ENCODE measurements at regions not wholly inside any gene's neighbourhood (a gene's known extent, or its start where the extent isn't known, plus 50 kb on each side); places are given as distances from the start of the nearest gene placed in this dataset.
"Not testable (repeated sequence)": the region's sequence is repeated elsewhere in the genome, so short reads cannot be mapped to it uniquely, and the experiment has no call there.

DNA sequence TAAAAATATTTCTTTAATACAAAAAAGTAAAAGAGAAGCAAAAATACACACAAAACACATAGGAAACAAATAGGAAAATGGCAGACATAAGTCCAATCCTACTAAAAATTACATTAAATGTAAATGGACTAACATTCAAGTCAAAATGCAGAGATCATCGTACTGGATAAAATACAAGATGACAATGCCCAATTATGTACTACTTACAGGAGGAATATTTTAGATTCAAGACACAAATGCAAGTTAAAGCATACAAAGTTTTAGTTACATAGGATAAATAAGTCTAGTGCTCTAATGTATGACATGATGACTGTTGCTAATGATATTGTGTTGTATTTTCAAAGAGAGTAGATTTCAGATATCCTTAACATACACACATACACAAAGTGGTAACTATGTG is 401.7 kb downstream of the IRX2 start:
- DNase-seq (ENCODE audit: low read depth), result not testable (repeated sequence)

DNA sequence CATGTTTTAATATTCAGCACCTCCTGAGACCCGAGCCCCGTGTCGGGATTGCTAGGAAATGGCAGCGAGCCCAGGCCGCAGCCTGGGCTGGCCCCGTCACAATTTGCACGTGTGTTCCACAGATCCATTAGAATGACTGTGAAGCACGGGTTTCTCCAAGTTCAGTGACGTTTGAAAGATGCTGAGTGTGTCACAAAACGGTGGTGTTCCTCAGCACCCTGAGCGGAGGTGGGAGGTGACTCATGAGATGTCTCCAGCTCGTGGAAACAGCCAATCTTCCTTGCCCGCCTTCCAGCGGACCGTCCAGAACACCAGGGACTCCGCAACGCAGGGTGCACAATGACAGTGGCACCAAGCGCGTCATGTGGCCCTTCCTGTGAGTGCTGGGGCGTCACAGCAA is 412.8 kb downstream of the IRX2 start:
- DNase-seq (ENCODE audit: low read depth), result no peak

DNA sequence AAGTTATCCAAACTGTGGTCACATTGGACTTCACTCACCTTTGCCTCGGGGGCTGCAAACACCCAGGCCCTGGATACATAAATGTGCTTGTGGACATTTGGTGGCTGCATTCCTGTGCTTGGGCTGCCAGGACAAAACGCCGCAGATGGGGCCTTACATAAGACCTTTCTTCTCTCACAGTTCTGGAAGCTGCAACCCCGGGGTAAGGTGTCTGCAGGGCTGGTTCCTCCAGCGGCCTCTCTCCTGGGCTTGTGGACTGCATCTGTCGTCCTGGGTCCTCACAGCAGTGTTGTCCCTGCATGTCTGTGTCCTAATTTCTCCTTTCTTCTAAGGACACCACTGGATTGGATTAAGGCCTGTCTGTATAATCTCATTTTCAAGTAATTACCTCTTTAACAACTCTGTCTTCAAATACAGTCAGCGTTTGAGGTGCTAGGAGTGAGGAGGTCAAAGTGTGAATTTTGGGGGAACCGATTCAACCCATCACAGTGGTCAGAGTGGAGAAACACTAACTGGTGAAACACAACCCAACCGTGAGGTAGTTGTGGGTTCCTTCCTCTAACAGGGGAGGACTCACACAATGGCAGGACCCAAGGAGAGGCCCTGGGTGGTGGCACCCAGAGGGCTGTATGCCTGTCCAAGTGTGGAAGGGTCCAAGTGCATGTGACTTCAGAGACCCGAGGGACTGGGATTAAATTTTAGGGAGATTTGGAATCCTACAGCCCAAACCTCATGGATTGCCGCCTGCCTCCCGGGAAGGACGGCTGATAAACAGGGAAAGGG is 415.6 kb downstream of the IRX2 start:
- DNase-seq (ENCODE audit: low read depth), result no peak

DNA sequence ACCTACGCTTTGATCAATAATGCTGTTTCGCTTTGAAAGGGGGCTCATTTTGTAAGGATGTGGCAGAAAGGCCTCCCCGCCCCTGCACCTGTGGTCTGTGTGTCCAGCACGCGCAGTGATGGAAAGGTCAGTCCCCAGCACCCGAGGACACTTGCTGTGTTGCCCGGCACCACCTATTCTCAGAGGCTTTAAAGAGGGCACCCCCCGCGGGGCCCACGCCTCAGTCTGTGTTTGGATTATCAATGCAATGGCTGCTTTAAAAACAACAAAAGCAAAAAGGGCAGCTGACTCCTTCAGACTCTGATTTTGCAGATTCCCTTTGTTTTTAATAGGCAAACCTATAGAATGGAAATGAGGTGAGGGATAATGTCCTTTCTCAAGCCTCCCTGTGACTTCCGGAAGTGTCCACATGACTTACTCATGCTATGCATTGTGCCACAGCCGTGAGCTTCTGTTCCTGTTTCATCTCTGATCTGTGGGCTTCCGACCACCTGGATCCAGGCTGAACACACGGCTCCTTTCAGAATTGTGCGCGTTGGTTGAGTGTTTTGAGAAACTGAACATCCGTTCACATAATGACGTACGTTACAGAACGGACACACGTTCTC is 416.2 kb downstream of the IRX2 start:
- DNase-seq (ENCODE audit: low read depth), result no peak

DNA sequence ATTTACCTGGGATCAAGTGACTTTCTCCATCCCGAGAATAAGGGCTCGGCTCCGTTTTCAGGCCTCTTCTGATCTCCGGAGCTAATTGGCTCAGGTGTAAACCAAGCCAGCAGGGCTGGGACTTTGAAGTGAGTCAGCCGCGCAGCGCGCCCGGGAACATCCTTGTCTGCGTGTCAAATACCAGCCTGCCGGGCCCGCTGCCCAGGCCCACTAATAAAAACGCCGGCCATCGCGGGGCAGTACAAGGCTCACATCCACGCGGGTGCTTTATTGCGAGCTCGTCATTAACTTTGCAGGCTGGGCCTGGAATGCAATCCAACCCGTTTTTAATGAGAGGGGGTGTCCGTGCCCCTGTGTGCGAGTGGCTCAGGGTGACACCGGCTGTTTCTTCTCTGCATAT is 416.8 kb downstream of the IRX2 start:
- no peak for DNase-seq (ENCODE audit: low read depth)

DNA sequence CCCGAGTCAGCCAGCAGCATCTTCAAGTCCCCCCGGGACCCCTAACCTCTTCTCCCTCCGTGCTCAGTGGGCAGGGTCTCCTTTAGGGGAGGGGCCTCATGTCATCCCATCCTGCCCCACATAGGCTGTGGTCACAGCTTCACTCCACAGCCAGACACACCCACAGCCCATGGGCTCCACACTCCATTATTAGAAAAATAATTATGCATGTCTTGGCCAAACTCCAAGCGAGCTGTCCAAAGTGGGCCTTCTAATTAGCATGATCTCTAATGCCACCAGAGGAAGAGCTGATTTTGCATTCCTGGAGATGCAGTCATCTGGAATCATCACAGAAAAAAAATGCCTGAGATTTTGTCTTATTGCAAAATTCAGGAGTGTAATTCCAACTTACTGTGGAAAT is 418.2 kb downstream of the IRX2 start:
- no peak for DNase-seq (ENCODE audit: low read depth)

DNA sequence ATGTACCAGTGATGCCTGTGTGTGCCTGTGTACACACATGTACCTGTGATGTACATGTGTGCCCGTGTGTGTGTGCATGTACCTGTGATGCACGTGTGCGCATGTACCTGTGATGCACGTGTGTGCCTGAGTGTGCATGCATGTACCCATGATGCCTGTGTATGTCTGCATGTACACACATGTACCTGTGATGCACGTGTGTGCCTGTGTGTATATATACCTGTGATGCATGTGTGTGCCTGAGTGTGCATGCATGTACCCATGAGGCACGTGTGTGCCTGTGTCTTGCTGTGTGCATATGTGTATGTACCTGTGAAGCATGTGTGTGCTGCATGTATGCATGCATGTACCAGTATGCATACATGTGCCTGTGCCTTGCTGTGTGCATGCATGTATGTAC is 419.0 kb downstream of the IRX2 start:
- no peak for DNase-seq (ENCODE audit: low read depth)

DNA sequence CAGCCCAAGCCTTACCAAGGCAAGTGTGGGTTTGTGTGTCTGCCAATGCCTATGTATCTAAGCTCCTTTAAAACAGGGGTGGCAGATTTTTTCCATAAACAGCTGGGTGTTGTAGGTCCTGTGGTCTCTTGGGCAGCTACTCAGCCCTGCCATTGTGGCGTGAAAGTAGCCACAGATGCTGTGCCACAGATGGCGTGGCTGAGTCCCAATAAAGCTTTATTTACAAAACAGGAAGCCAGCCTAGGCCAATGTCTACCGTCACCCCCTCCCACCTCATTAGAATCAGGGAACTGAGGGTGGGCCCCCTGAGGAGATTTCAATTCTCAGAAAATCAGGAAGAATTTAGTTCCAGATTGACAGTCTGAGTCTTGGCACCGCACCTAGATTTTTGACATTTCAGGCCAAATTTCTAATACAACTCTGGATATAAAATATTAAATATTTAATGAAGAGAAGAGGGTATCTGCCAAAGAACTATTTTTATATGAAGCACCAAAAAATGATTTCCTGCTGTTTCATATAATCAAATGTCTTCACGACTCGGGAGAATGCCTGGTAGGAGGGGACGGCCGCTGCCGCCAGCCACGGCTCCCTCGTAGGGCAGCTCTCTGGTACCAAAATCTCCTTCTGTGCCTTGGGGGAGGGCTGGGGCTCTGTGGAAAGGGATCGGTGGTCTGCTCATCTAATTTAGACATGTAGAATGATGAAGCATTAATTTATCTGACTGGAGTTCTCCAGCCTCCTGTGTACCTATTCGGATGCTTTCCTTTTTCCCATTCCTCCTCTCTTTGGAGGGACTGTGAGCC is 420.9 kb downstream of the IRX2 start:
- DNase-seq (ENCODE audit: low read depth), result no peak

DNA sequence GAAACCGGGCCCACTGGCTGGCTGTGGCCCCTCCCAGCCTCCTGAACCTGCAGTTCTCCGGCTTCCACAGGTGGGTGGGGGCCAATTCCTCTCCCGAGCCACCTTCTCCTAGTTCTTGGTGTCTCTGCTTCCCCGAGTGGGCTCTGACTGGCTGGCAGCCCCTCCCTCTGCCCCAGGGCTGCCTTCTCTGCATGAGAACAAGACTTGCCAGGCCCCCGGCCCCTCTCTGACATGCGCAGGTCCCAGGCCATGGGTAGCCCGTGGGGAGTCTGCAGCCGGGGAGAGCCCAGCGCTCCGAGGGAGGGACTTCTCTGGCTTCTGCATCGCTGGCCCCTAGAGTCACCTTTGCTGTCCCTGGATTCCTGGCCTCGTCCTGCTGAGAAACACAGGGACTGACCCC is 421.7 kb downstream of the IRX2 start:
- no peak for DNase-seq (ENCODE audit: low read depth)

DNA sequence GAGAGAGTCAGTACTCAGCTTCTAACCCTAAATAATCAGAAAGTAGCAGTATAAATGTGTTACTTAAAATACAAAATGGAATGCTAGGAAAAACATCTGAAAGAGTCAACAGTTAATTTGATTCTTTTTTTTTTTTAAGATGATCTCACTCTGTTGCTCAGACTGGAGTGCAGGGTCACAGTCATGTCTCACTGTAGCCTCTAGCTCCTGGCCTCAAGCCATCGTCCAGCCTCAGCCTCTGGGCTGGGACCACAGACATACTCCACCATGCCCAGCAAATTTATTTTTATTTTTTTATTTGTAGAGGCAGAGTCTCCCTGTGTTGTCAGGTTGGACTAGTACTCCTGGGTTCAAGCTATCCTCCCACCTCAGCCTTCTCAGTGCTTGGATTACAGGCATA is 424.9 kb downstream of the IRX2 start:
- DNase-seq (ENCODE audit: low read depth), result no peak

DNA sequence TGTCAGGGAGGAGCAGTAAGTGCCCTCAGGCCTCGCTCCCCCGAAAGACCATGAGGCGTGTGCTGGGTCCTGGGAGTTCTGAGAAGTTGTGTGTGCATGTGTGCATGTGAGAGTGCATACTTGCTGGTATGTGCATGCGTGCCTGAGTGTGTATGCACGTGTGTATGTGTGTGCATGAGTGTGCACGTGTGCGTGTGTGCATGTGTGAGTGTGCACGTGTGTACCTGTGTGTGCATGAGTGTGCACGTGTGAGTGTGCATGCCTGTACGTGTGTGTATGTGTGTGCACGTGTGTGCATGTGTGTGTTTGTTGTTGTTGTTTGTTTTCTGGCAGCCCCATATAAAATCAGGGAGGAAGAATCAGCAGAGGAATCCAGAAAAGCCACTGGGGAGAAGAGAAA is 426.7 kb downstream of the IRX2 start:
- no peak for DNase-seq (ENCODE audit: low read depth)

DNA sequence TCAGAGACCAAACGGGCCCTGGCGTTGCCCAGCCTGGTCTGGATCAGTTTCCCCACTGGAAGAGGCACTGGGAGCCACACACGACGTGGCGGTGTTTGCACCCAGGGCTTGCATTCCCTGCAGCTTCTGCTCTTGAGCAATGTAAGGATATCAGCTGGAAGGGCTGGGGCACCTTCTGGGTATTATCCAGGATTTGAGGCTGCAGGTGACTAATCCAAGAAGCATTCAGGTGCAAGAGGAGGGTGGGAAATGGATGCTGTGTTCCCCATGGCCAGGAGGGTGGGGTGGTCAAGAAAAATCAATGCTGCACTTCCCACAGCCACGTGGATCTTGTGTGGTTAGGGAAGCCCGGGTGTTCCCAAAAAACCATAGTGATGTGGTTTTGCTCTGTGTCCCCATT is 430.9 kb downstream of the IRX2 start:
- no peak for DNase-seq (ENCODE audit: low read depth)

DNA sequence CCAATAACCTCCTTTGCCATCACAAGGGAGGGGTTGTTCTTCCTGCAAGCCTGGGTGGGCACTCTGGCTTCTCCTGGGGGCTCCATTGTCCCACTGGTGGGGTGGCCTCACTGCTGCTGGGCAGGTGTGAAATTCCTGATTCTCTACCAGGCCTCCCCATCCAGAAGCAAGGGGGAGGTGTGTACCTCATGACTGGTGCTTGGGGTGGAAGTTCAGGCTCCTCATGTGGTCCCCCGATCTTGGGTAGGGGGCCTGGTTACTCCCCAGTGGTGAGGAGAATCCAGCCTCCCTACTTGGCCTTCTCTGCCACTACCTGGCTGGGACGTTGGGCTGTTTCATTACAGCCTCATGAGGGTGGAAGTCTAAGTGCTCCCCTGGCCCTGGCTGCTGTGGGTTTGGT is 433.9 kb downstream of the IRX2 start:
- no peak for DNase-seq (ENCODE audit: low read depth)

DNA sequence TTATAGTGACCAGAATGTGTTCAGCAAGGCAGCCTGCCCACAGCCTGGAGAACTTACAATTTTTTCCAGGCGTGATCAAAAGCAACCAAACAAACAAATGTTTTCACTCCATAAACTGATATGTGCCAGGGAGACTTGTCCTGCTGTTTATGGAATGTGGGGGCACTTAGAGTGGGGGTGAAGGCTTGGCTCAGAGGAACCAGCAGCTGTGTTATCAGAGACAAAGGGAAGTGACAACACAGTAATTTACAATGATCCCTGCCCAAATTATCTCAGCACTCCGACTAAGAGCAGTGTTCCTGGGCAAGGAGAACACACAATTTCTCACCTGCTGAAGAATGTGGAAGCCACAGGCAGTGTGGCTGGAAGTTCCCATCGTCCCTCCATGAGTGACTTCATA is 429.1 kb upstream of the IRX4 start:
- DNase-seq (ENCODE audit: low read depth), result no peak

DNA sequence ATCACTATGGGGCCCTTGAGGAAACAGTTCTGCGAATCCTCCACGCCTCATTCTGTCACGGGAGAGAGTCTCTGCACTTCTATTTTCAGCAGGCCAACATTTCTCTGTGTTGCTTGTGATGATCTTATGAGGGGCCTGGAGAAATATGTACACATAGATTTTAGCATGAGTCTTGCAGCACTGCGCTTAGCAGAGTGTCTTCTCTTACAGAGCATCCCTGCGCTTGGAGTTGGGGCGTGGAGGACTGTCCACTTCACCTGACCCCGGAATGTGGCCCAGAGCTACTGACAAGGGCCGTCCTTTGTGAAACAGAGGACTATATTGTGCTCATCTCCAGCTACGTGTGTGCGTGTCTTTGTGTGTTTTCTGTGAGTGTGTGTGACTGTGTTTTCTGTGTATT is 428.2 kb upstream of the IRX4 start:
- DNase-seq (ENCODE audit: low read depth), result no peak

DNA sequence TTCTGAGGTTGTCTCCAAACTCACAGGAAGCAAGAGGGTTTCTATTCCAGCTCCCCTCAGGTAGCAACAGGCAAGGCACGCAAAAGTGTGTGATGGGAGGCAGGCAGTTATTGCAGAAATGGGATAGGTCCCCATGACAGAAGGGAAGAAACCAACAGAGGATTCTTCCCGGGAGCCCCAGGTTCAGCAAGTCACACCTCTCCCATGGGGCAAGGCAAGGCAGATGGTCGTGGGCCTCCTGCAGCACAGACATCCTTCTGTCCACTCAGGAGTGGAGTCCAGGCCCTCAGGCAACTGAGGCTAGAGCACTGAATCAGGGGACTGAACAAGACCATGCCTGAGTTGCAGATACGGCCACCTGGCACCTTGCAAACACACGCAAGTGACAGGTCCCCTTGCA is 424.9 kb upstream of the IRX4 start:
- DNase-seq (ENCODE audit: low read depth), result no peak

DNA sequence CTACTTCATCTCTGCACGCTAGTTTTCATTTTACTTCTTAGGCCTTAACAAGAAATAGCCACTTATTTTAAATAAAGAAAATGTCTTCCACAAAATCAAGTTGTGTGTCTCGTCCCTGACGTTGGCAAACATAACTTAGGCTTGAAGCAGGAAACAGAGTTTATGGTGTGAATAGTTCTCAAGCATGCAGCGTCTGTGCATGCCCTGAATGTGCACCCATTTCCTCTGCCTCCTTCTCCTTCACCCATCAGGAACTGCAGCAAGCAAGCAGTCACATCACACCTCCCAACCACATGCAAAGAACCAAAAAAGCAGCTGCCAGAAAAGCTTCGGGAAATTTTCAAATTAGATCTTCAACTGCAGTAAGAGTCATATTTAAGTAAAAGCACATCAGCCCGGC is 424.0 kb upstream of the IRX4 start:
- no peak for DNase-seq (ENCODE audit: low read depth)

DNA sequence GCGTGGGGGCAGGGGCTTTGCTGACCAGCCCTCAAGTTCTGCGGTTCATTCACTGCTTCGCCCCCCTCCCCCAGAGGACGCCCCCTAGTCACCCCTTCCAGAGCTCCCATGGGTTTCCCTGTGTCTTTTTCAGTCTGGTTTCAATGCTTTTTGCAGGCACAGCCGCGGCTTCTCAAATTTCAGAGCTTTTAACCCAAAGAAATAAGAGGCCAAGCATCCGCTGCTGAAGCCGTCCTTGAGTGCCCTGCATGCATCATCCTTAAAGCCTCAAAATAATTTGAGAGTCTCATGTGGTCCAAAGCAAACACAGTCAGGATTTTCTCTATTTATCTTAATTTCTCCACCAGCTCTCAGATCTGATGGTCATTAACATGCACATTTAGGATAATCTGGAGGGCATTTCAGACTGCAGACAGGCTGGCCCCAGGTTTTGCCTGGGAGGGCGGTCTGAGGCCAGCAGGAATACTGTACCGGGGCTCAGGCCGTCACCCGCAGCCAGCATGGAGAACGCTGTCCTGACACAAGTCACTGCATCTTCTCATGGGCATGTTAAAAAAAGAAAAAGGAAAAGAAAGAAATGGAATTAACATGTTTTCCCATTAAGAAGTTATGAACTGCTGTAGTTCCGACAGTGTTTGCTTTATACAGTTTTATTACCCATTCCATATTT is 420.8 kb upstream of the IRX4 start:
- no peak for DNase-seq (ENCODE audit: low read depth)

DNA sequence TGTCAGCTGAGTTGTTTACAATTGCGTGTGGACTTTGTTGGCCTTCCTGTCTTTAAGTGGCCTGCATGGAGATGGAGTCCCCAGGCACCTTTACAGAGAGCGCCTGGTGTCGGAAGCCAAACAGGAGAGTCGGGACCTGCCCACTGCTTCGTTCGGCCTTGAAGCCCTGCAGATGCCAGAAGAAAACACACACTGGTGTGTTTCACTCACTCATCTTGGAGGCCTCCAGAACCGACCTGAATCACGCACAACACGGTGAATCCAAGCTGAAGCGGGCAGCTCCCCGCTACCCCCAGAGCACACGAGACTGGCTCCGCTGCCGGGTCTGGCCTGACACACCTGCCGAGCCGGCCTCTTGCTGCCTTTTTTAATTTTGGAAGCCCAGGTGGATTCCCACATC is 419.4 kb upstream of the IRX4 start:
- DNase-seq (ENCODE audit: low read depth), result no peak

DNA sequence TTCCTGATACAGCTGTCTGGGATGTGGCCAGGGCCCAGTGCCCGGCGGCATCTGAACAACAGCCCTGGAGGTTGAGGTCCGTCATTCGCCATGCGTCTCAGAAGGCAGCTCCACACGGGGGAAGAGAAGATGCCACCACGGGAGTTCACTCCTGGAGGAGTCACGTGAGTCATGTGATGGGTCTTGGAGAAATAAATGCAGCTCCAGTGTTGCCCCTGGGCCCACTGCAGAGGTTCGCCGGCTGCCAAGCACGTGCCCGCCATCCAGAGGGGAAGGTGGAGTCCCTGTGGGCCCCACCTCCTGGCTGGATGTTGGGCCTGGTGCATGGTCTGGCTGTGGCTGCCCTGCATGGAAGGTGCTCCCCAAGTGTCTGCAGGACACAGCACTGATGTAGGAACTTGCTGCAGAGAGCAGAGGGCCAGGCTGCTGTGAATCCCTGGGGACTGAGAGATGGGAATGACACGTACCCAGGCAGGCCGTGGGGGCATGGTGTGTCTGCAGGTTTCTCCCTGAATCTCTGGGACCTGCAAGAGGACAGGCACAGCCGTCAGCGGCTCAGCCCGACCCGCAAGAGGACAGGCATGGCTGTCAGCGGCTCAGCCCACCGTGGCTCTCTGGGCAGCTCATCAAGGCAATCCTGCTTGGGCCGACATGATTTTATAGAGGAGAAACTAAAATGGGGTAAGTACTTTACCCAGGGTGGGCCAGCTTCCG is 418.3 kb upstream of the IRX4 start:
- DNase-seq (ENCODE audit: low read depth), result no peak

DNA sequence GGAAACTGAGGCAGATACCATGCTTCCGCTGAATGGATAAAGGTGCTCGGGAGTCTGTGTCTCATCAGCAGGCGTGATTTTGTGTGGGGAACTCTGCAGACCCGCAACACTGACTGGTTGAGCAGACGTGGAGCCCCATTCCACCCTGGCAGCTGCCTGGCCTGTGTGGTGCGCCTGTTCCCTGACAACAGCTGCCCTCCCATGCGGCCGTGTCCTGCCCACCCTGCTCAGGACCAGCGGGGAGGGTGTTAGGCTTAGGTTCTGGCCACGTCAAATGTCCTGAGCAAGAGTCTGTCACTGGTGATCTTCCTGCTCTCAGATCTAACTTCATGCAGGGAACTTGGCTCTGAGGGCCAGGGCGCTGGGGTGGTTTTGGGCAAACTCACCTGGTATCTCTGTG is 417.7 kb upstream of the IRX4 start:
- no peak for DNase-seq (ENCODE audit: low read depth)

All from myocyte (in vitro differentiated cells).